H9 (cell line): ENCODE measurements at regions not wholly inside any gene's neighbourhood (a gene's known extent, or its start where the extent isn't known, plus 50 kb on each side); places are given as distances from the start of the nearest gene placed in this dataset.

Experiments
- DNase-seq: peaks from one replicate; pipeline ENCODE4 v3.0.0-alpha.2; 2017
- H2AFZ ChIP-seq: one replicate; pipeline ENCODE4 v1.6.1; 2013; ENCODE audit warnings: mild to moderate bottlenecking, low read length, control low read depth, moderate library complexity
- H2AK5ac ChIP-seq: 2 replicates; pipeline ENCODE4 v1.6.1; 2013; ENCODE audit warnings: low read length, control low read depth, mixed read lengths; ENCODE audit not compliant: insufficient read length
- H2BK120ac ChIP-seq: one replicate; pipeline ENCODE4 v1.6.1; 2013; ENCODE audit warnings: low read depth, mild to moderate bottlenecking, low read length, control low read depth, inconsistent platforms; ENCODE audit not compliant: poor library complexity, severe bottlenecking
- H2BK12ac ChIP-seq: 2 replicates; pipeline ENCODE4 v1.6.1; 2013; ENCODE audit warnings: low read length, control low read depth, mixed read lengths, low read depth; ENCODE audit not compliant: insufficient read length
- H2BK15ac ChIP-seq: 2 replicates; pipeline ENCODE4 v1.6.1; 2013; ENCODE audit warnings: low read depth, low read length, control low read depth
- H2BK20ac ChIP-seq: one replicate; pipeline ENCODE4 v1.6.1; 2013; ENCODE audit warnings: low read depth, mild to moderate bottlenecking, low read length, control low read depth, inconsistent platforms; ENCODE audit not compliant: poor library complexity, severe bottlenecking
- H2BK5ac ChIP-seq: 2 replicates; pipeline ENCODE4 v1.6.1; 2013; ENCODE audit warnings: low read length, control low read depth, mixed read lengths; ENCODE audit not compliant: insufficient read length
- H3K14ac ChIP-seq: 2 replicates; pipeline ENCODE4 v1.6.1; 2013; ENCODE audit warnings: low read length, control low read depth; ENCODE audit not compliant: insufficient read depth
- H3K18ac ChIP-seq: 2 replicates; pipeline ENCODE4 v1.6.1; 2013; ENCODE audit warnings: low read depth, mild to moderate bottlenecking, mixed read lengths, low read length, control low read depth; ENCODE audit not compliant: insufficient read length
- H3K23ac ChIP-seq: 2 replicates; pipeline ENCODE4 v1.6.1; 2013; ENCODE audit warnings: low read length, control low read depth, mixed read lengths, low read depth; ENCODE audit not compliant: insufficient read length
- H3K23me2 ChIP-seq: 2 replicates; pipeline ENCODE4 v1.6.1; 2013; ENCODE audit warnings: low read depth, mild to moderate bottlenecking, mixed read lengths, low read length, control low read depth; ENCODE audit not compliant: insufficient read length, poor library complexity, severe bottlenecking
- H3K27ac ChIP-seq: 2 replicates; pipeline ENCODE4 v1.5.1; 2013; ENCODE audit warnings: low read length, control low read depth, mixed read lengths, low read depth; ENCODE audit not compliant: insufficient read length
- H3K27me3 ChIP-seq: 2 replicates; pipeline ENCODE4 v1.6.1; 2013; ENCODE audit warnings: low read length, control low read depth, inconsistent platforms; ENCODE audit not compliant: insufficient read depth
- H3K4ac ChIP-seq: 2 replicates; pipeline ENCODE4 v1.6.1; 2013; ENCODE audit warnings: low read depth, mild to moderate bottlenecking, control low read depth, inconsistent platforms, low read length, moderate library complexity
- H3K4me1 ChIP-seq: 2 replicates; pipeline ENCODE4 v1.6.1; 2013; ENCODE audit warnings: low read length, control low read depth, inconsistent platforms; ENCODE audit not compliant: insufficient read depth
- H3K4me2 ChIP-seq: 2 replicates; pipeline ENCODE4 v1.6.1; 2013; ENCODE audit warnings: low read length, control low read depth, mixed read lengths; ENCODE audit not compliant: insufficient read length, insufficient read depth
- H3K56ac ChIP-seq: 2 replicates; pipeline ENCODE4 v1.6.1; 2013; ENCODE audit warnings: low read depth, mild to moderate bottlenecking, mixed read lengths, low read length, control low read depth; ENCODE audit not compliant: insufficient read length
- H3K79me1 ChIP-seq: 2 replicates; pipeline ENCODE4 v1.6.1; 2013; ENCODE audit warnings: low read depth, mild to moderate bottlenecking, moderate library complexity, low read length, control low read depth, inconsistent platforms; ENCODE audit not compliant: insufficient read depth, poor library complexity, severe bottlenecking
- H3K79me2 ChIP-seq: 2 replicates; pipeline ENCODE4 v1.6.1; 2013; ENCODE audit warnings: low read length, control low read depth, inconsistent platforms; ENCODE audit not compliant: insufficient read depth
- H3K9ac ChIP-seq: 2 replicates; pipeline ENCODE4 v1.6.1; 2013; ENCODE audit warnings: low read length, control low read depth, mixed read lengths; ENCODE audit not compliant: insufficient read length; ENCODE audit errors: extremely low read depth
- H3K9me3 ChIP-seq: one replicate; pipeline ENCODE4 v1.6.1; 2013; ENCODE audit warnings: low read depth, low read length, inconsistent platforms; ENCODE audit not compliant: control insufficient read depth
- H3T11ph ChIP-seq: one replicate; pipeline ENCODE4 v1.6.1; 2013; ENCODE audit warnings: mild to moderate bottlenecking, low read length, control low read depth, inconsistent platforms
- H4K20me1 ChIP-seq: one replicate; pipeline ENCODE4 v1.6.1; 2013; ENCODE audit not compliant: control insufficient read depth, insufficient read length, insufficient read depth
- H4K5ac ChIP-seq: 2 replicates; pipeline ENCODE4 v1.6.1; 2013; ENCODE audit warnings: low read depth, mild to moderate bottlenecking, mixed read lengths, low read length, control low read depth; ENCODE audit not compliant: insufficient read length
- H4K8ac ChIP-seq: replicated peaks from 2 replicates; pipeline ENCODE4 v1.6.1; 2013; ENCODE audit warnings: low read length, control low read depth, mixed read lengths, low read depth; ENCODE audit not compliant: insufficient read length
- H4K91ac ChIP-seq: 2 replicates; pipeline ENCODE4 v1.6.1; 2013; ENCODE audit warnings: low read depth, mild to moderate bottlenecking, moderate library complexity, mixed read lengths, low read length, control low read depth; ENCODE audit not compliant: insufficient read length
- H3K27ac Mint-ChIP-seq, 3 experiments: 2 replicates in 2 of 3; 3 replicates in 1 of 3; pipeline ENCODE4 v1.8.0; 2020 to 2021; ENCODE audit warnings: mixed read lengths in 3 of 3, mild to moderate bottlenecking in 1 of 3, moderate library complexity in 1 of 3
- H3K27me3 Mint-ChIP-seq: 2 replicates; pipeline ENCODE4 v1.8.0; 2021; ENCODE audit warnings: low read depth, mild to moderate bottlenecking, moderate library complexity, mixed read lengths
- H3K36me3 Mint-ChIP-seq, 3 experiments: 2 replicates in 2 of 3; 3 replicates in 1 of 3; pipeline ENCODE4 v1.8.0; 2020 to 2021; ENCODE audit warnings: low read depth in 3 of 3, mixed read lengths in 3 of 3; ENCODE audit not compliant: insufficient read depth in 1 of 3
- H3K4me1 Mint-ChIP-seq, 2 experiments: 2 replicates each; pipeline ENCODE4 v1.8.0; 2020; ENCODE audit warnings: mixed read lengths in 2 of 2
- H3K4me3 Mint-ChIP-seq, 2 experiments: 2 replicates in 1 of 2; 3 replicates in 1 of 2; pipeline ENCODE4 v1.8.0; 2020 to 2021; ENCODE audit warnings: mild to moderate bottlenecking in 2 of 2, mixed read lengths in 2 of 2, moderate library complexity in 1 of 2
- H3K9me3 Mint-ChIP-seq, 2 experiments: 2 replicates in 1 of 2; 3 replicates in 1 of 2; pipeline ENCODE4 v1.8.0; 2020; ENCODE audit warnings: mild to moderate bottlenecking in 2 of 2, mixed read lengths in 2 of 2, moderate library complexity in 1 of 2
- WGBS: extraction: QIAGEN DNeasy Blood & Tissue Kit; methylation state at CpG from one replicate; pipeline ENCODE4 v1.1.7; 2013; ENCODE audit warnings: missing lambda C conversion rate, low lambda C conversion rate, mixed read lengths; ENCODE audit not compliant: insufficient read length; ENCODE audit errors: extremely low coverage; 5-methylcytosine and 5-hydroxymethylcytosine counted together
- TF ChIP-seq, protein P1 (sequence below): fragments of 200-600 bp; sonication (generic); conservative IDR thresholded peaks from 3 replicates; pipeline ENCODE4 v1.8.0; 2021; ENCODE audit warnings: antibody characterized with exemption, mild to moderate bottlenecking

- no peak for DNase-seq
- no peaks in the 10 kb centered on the region for H3K79me2 ChIP-seq
- H3K14ac ChIP-seq, result no peak overlapping the region
- no peak overlapping the region for H3K4ac ChIP-seq
- H3K27me3 Mint-ChIP-seq, result peaks cover 1% of the 10 kb centered on the region; the same call in 1 of the 2 replicates
- no peaks in the 10 kb centered on the region for H3K27me3 ChIP-seq
- H4K5ac ChIP-seq, result no peak overlapping the region
- no peaks in the 10 kb centered on the region for H3K79me1 ChIP-seq
- H3K4me3 Mint-ChIP-seq, result no peak overlapping the region
- TF ChIP-seq, protein P1, sequence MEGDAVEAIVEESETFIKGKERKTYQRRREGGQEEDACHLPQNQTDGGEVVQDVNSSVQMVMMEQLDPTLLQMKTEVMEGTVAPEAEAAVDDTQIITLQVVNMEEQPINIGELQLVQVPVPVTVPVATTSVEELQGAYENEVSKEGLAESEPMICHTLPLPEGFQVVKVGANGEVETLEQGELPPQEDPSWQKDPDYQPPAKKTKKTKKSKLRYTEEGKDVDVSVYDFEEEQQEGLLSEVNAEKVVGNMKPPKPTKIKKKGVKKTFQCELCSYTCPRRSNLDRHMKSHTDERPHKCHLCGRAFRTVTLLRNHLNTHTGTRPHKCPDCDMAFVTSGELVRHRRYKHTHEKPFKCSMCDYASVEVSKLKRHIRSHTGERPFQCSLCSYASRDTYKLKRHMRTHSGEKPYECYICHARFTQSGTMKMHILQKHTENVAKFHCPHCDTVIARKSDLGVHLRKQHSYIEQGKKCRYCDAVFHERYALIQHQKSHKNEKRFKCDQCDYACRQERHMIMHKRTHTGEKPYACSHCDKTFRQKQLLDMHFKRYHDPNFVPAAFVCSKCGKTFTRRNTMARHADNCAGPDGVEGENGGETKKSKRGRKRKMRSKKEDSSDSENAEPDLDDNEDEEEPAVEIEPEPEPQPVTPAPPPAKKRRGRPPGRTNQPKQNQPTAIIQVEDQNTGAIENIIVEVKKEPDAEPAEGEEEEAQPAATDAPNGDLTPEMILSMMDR, result no peak
- no peaks in the 10 kb centered on the region for H3K23me2 ChIP-seq
- no peak overlapping the region for H2BK15ac ChIP-seq
- H3K4me1 ChIP-seq, result no peaks in the 10 kb centered on the region; the same call in 1 of the 2 replicates
- no peak overlapping the region for H2BK12ac ChIP-seq
- no peak overlapping the region for H4K91ac ChIP-seq
- H3K9me3 ChIP-seq, result no peaks in the 10 kb centered on the region
- no peak overlapping the region for H3K27ac ChIP-seq
- no peak overlapping the region for H2BK5ac ChIP-seq
- no peak overlapping the region for H2AFZ ChIP-seq
- H2BK20ac ChIP-seq, result no peak overlapping the region
- no peaks in the 10 kb centered on the region for H3K36me3 Mint-ChIP-seq
- no peaks in the 10 kb centered on the region for H4K20me1 ChIP-seq
- H3K56ac ChIP-seq, result no peak overlapping the region
- no peak overlapping the region for H4K8ac ChIP-seq
- H3K27ac Mint-ChIP-seq, result no peak overlapping the region
- H3T11ph ChIP-seq, result no peak overlapping the region
- H3K4me1 Mint-ChIP-seq, result peaks cover 19 to 24% of the 10 kb centered on the region in 2 experiments
- H3K23ac ChIP-seq, result no peak overlapping the region
- no peak overlapping the region for H2AK5ac ChIP-seq
- no peak overlapping the region for H2BK120ac ChIP-seq
- no CpG with 5 or more reads among the region's 3 CpGs for WGBS
- no peak overlapping the region for H3K4me2 ChIP-seq
- H3K9me3 Mint-ChIP-seq, result no peaks in the 10 kb centered on the region
- no peak overlapping the region for H3K9ac ChIP-seq
- no peak overlapping the region for H3K18ac ChIP-seq
Observed at GRCh38 chr6:21523652-21524051, 69.9 kb upstream of the SOX4 start.
